D721Med (cell line): ENCODE measurements at regions not wholly inside any gene's neighbourhood (a gene's known extent, or its start where the extent isn't known, plus 50 kb on each side); places are given as distances from the start of the nearest gene placed in this dataset.
"Not testable (repeated sequence)": the region's sequence is repeated elsewhere in the genome, so short reads cannot be mapped to it uniquely, and the experiment has no call there.

Experiments used
- DNase-seq: peaks from one replicate; pipeline ENCODE4 v3.0.0; 2011; ENCODE audit warnings: low spot score; ENCODE audit not compliant: insufficient read length
- FAIRE-seq: peaks from 2 replicates; lab custom pipeline; 2011; peaks lifted over from hg19 to GRCh38; lab: Jason Lieb, UNC
- TF ChIP-seq, protein P1 (sequence below): IDR thresholded peaks from 2 replicates; pipeline ENCODE4 v1.5.1; 2012; ENCODE audit warnings: mild to moderate bottlenecking, control low read depth; ENCODE audit not compliant: insufficient read depth; ENCODE audit errors: missing control alignments

DNA sequence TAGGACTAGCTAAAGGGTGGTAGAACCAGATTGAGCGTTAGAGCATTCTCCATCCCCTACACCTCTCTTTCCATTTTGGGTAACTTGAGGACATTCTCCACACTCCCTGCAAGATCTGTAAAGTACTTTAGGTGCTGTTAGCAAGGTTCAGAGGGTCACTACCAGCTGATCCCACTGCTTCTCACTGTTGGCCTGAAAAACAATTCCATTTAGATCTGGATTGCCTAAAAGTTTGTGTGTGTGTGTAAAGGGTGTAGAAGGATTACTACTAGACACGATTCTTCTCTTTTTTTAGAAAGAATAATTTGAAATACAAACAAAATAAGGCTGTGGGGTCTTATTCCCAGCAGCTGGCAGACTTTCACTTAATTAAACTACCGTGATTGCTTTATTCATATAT, 95.1 kb upstream of the TMEM178A start:
- FAIRE-seq (no peak), DNase-seq (no peak)
- TF ChIP-seq, protein P1, sequence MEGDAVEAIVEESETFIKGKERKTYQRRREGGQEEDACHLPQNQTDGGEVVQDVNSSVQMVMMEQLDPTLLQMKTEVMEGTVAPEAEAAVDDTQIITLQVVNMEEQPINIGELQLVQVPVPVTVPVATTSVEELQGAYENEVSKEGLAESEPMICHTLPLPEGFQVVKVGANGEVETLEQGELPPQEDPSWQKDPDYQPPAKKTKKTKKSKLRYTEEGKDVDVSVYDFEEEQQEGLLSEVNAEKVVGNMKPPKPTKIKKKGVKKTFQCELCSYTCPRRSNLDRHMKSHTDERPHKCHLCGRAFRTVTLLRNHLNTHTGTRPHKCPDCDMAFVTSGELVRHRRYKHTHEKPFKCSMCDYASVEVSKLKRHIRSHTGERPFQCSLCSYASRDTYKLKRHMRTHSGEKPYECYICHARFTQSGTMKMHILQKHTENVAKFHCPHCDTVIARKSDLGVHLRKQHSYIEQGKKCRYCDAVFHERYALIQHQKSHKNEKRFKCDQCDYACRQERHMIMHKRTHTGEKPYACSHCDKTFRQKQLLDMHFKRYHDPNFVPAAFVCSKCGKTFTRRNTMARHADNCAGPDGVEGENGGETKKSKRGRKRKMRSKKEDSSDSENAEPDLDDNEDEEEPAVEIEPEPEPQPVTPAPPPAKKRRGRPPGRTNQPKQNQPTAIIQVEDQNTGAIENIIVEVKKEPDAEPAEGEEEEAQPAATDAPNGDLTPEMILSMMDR = no peak

DNA sequence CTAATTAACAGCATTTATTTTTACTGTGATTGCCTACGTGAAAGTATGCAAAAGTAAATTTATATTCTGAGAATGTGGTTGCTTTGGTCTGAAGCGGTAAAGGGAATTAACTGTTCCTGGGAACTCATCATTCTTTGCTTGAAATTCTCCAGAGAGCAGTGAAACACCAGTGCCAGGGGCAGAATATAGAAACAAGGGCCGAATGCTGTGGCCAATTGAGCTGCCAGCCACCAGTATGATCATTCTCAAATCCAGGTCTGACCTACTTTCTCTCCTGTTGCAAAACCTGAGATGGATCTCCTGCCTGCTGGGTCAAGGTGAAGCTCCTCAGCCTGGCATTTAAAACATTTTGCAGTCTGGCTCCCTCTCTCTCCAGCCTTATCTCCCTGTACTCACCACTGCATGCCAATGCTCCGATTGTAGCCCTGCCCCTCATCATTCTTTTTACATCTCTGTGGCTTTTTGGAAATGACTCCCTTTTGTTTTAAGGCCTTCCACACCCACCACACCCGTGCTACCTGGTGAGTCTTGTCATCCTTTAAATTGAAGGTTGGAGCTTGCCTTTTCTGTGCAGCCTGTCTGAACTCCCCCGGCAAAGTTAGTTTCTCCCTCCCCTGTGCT, 94.5 kb upstream of the TMEM178A start:
- TF ChIP-seq, protein P1 = no peak
- DNase-seq (no peak), FAIRE-seq (no peak)

DNA sequence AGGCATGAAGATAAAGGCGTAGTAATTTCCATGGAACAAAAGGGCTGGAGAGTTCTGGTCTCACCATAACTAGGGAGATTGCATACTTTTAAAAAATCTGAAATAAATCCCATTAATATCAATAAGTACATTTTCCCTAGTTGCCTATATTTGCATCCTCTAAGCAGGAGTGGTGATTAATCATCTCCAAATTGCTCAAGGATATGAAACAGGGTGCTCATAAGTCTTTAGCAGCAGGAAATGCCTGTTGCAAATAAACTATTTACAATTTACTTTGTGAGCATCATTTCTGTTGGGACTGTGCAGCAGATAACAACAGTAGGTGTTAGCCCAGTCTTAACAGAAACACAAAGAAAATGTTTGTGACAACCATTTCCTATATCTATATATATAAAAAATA, 92.4 kb upstream of the TMEM178A start:
- DNase-seq (no peak), FAIRE-seq (no peak)
- TF ChIP-seq, protein P1 = no peak

DNA sequence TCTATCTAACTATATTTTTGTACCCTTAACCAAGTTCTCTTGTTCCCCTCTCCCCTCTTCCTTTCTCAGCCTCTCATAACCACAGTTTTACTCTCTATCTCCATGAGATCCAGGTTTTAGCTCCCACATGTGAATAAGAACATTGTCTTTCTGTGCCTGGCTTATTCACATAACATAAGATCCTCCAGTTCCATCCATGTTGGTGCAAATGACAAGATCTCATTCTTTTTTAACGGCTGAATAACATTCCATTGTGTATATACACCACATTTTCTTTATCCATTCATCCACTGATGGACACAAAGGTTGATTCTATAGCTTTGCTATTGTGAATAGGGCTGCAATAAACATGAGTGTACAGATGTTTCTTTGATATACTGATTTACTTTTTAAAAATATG, 83.9 kb upstream of the TMEM178A start:
- no peak for FAIRE-seq
- no peak for DNase-seq
- TF ChIP-seq, protein P1 = no peak

DNA sequence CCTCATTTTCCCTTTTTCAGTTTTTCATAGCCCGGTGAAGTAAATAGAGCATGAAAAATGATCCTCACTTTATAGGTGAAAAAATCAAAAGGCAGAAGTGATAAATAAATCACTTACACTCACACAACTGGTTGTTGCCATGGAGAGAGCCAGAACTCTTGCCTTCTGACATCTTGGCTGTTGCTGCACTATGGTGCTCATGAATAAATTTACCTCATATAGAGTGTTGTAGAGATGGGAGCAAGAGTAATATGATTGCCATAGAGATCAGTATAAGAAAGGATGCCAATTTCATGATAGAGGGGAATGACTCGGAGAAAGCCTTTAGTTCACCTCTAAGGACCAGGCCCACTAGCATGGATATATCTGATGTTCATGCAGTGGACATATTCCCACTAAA, 82.5 kb upstream of the TMEM178A start:
- DNase-seq (no peak), FAIRE-seq (no peak)
- TF ChIP-seq, protein P1 = no peak

DNA sequence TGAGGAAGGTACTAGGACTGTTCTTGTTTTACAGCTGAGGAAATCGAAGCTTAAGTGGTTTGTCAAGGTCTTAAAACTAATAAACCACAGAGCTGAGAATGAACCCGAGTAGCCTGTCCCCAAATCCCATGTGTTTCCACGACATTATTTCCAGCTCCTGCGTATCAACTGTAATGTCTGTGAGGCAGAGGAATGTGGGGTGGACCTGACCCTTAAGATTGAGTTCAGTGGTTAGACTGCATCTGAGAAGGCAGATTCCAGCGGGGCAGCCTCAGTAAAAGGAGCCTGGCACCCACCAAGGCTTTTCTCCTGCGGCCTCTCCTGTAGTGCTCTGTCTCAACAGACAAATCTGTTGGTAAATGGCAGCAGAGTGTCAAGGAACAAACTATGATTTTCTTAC, 81.9 kb upstream of the TMEM178A start:
- DNase-seq (no peak), FAIRE-seq (no peak)
- TF ChIP-seq, protein P1 = no peak

DNA sequence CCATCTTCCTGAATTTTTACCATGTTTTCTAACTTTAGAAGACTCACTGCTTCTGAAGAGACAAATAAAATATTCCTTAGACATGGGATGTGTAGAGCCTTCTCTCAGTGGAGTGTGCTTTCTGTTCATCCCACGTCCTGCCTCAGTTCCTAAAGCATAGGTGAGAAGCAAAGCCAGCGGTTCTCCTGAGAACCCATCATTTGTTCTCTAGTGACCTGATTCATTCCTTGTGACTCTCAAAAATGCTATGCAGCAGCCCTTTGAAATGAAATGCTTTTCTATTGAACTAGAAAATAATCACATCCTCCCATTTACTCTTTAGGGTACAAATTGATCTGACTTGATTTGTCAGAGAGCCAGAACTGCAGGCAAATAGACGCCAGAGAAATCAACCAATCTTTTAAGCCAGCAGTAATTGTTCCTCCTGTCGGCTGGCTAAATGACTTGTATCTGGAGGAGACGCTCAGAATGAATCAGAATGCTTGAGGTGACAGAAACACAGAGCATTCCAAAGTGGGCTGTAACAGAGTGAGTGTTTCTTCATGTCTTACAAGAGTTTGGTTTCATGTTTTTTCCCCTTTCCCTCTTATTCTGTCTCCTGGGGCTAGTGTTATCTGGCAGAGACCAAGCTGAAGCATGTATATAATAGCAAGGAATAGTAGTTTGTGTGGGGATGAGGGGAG, 81.3 kb upstream of the TMEM178A start:
- TF ChIP-seq, protein P1 = no peak
- DNase-seq (no peak), FAIRE-seq (no peak)

DNA sequence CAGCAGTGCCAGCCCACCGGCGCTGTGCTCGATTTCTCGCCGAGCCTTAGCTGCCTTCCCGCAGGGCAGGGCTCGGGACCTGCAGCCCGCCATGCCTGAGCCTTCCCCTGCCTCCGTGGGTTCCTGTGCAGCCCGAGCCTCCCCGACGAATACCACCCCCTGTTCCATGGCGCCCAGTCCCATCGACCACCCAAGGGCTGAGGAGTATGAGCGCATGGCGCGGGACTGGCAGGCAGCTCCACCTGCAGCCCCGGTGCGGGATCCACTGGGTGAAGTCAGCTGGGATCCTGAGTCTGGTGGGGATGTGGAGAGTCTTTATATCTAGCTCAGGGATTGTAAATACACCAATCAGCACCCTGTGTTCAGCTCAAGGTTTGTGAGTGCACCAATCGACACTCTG, 80.2 kb upstream of the TMEM178A start:
- FAIRE-seq, DNase-seq: not testable (repeated sequence)
